ENCODE measurements at regions not wholly inside any gene's neighbourhood (a gene's known extent, or its start where the extent isn't known, plus 50 kb on each side); places are given as distances from the start of the nearest gene placed in this dataset.

- no peak overlapping the region for H3K4me3 ChIP-seq (ENCODE audit: low read depth, low read length)
- TF ChIP-seq, protein P1, sequence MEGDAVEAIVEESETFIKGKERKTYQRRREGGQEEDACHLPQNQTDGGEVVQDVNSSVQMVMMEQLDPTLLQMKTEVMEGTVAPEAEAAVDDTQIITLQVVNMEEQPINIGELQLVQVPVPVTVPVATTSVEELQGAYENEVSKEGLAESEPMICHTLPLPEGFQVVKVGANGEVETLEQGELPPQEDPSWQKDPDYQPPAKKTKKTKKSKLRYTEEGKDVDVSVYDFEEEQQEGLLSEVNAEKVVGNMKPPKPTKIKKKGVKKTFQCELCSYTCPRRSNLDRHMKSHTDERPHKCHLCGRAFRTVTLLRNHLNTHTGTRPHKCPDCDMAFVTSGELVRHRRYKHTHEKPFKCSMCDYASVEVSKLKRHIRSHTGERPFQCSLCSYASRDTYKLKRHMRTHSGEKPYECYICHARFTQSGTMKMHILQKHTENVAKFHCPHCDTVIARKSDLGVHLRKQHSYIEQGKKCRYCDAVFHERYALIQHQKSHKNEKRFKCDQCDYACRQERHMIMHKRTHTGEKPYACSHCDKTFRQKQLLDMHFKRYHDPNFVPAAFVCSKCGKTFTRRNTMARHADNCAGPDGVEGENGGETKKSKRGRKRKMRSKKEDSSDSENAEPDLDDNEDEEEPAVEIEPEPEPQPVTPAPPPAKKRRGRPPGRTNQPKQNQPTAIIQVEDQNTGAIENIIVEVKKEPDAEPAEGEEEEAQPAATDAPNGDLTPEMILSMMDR (IDR thresholded peaks at IDR 0.05; ENCODE audit: borderline replicate concordance, insufficient read depth, low read depth, low read length): no peak
Observed at GRCh38 chr5:133905424-133905823, 63.0 kb downstream of the C5orf15 start.

- TF ChIP-seq, protein P1 (IDR thresholded peaks at IDR 0.05; ENCODE audit: borderline replicate concordance, insufficient read depth, low read depth, low read length): no peak
- H3K4me3 ChIP-seq (ENCODE audit: low read depth, low read length): no peak overlapping the region
Observed at GRCh38 chr5:133904641-133905040, 63.8 kb downstream of the C5orf15 start.

DNA sequence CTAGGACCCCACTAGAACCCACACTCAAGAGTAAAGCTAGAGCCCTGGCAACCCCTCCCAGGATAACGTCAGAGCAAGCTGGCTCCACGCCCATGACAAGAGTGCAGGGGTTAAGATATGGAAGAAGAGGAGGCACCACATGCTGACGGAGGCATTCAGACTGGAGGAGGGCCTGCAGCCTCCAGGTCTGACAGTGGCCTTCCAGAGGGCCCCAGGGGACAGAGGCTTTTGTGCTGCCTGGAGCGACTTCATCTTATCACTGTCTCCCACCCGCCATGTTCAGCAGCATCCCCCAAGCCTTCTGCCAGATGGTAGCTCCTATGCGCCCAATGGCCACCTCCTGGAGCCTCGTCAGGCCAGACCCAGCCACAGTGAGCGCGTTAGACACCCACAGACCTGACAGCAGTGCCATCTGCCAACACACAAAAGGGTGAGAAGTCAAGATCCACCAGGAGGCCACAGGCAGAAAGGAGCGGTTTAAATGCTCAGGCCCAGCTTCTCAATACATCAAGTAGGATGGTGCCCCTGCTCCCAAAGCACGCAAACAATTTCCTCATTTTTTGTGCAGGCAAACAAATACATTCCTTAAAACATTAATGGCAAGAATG, 65.8 kb downstream of the C5orf15 start:
- TF ChIP-seq, protein P1 (IDR thresholded peaks at IDR 0.05; ENCODE audit: borderline replicate concordance, insufficient read depth, low read depth, low read length): no peak
- H3K4me3 ChIP-seq (ENCODE audit: low read depth, low read length): no peak overlapping the region

DNA sequence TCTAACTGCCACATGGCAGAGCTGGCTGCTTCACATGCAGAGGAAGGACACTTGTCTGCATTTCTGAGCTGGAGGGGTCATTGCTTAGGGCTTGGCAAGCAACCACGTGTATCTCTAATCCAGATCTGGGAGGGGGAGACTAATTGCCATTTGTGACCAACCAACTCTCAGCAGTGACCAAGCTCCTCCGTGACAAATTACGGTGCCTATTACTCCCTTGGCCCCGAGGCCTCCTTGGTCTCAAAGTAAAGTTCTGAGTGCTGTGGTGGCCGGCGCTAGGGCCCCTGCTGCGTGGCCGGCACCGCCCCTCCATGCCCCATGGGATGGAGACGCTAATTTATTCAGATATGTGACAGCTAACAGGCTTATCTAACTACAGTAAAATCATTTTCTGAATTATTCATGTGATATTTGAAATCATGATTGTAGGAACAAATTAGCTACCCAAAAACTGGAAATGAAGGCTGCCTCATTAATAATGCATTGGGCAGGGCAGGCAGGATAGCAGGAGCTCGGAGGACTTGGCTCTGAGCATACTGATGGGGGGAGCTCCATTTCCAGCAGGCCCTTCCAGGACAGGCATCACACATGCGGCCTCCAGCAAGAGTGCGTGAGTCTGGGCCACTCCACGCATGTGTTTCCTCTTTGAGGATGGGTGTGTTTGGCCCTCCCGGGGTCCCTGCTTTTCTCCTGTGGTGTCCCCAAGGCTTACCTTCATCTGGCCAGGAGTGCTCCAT, 67.7 kb downstream of the C5orf15 start:
- no peak overlapping the region for H3K4me3 ChIP-seq (ENCODE audit: low read depth, low read length)
- TF ChIP-seq, protein P1 (IDR thresholded peaks at IDR 0.05; ENCODE audit: borderline replicate concordance, insufficient read depth, low read depth, low read length): no peak

- no peak overlapping the region for H3K4me3 ChIP-seq (ENCODE audit: low read depth, low read length)
Observed at GRCh38 chr5:133899506-133899905, 68.9 kb downstream of the C5orf15 start.

GRCh38 chr5:133898440-133898839, 70.0 kb downstream of the C5orf15 start:
- TF ChIP-seq, protein P1 (IDR thresholded peaks at IDR 0.05; ENCODE audit: borderline replicate concordance, insufficient read depth, low read depth, low read length): no peak
- H3K4me3 ChIP-seq (ENCODE audit: low read depth, low read length): no peak overlapping the region

More at GRCh38 chr5:133899506-133899905, 68.9 kb downstream of the C5orf15 start:
- TF ChIP-seq, protein P1 (IDR thresholded peaks at IDR 0.05; ENCODE audit: borderline replicate concordance, insufficient read depth, low read depth, low read length): no peak

DNA sequence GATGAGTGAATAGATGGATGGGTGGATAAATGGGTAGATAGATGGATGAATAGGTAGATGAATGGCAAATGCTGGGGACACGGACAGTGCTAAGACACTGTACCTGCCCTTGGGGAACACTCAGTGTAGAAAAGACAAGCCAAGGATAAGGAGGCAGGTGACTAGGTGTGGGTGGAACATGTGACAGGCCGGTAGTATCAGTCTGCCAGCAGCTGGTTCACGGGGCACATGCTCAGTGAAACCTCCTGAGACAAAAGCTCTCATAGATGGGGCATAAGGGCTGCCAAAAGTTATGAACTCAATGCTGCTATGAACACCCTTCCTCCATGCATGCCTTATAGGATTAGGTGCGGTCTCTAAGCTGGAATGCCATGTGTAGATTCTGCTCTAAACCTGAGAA, 71.0 kb downstream of the C5orf15 start:
- H3K4me3 ChIP-seq (ENCODE audit: low read depth, low read length): no peak overlapping the region
- TF ChIP-seq, protein P1 (IDR thresholded peaks at IDR 0.05; ENCODE audit: borderline replicate concordance, insufficient read depth, low read depth, low read length): no peak

All from GM12875 (cell line).